GM18498 (cell line): ENCODE measurements at regions not wholly inside any gene's neighbourhood (a gene's known extent, or its start where the extent isn't known, plus 50 kb on each side); places are given as distances from the start of the nearest gene placed in this dataset.
A peak's percentile ranks its signal among the peaks of the same experiment; 100 is the strongest.

Experiments used
- ATAC-seq: cut with Tn5 transposase; IDR thresholded peaks from one replicate; pipeline ENCODE4 v1.9.1; 2021; ENCODE audit warnings: mild to moderate bottlenecking, moderate library complexity; ENCODE audit not compliant: unreplicated experiment

GRCh38 chr13:80237646-80238045 lies 103.3 kb downstream of the SPRY2 start:
- ATAC-seq, result no peak

- peak; percentile 8 for ATAC-seq
Measured at GRCh38 chr13:80235967-80236302, 105.0 kb downstream of the SPRY2 start.

GRCh38 chr13:80235166-80235966 lies 105.6 kb downstream of the SPRY2 start:
- ATAC-seq, result peak; percentile 78

GRCh38 chr13:80227645-80228044 lies 113.3 kb downstream of the SPRY2 start:
- ATAC-seq, result no peak

- ATAC-seq, result no peak
Measured at GRCh38 chr13:80226645-80227044, 114.3 kb downstream of the SPRY2 start.

GRCh38 chr13:80224468-80224867 lies 116.5 kb downstream of the SPRY2 start:
- no peak for ATAC-seq

GRCh38 chr13:80217614-80218456 lies 123.1 kb downstream of the SPRY2 start:
- no peak for ATAC-seq

GRCh38 chr13:80215368-80215767 lies 125.6 kb downstream of the SPRY2 start:
- no peak for ATAC-seq

GRCh38 chr13:80214521-80214991 lies 126.4 kb downstream of the SPRY2 start:
- no peak for ATAC-seq

- ATAC-seq, result no peak
Measured at GRCh38 chr13:80214050-80214449, 126.9 kb downstream of the SPRY2 start.

GRCh38 chr13:80213201-80213600 lies 127.7 kb downstream of the SPRY2 start:
- ATAC-seq, result no peak

GRCh38 chr13:80211566-80211965 lies 129.4 kb downstream of the SPRY2 start:
- ATAC-seq, result no peak

GRCh38 chr13:80204642-80205041 lies 136.3 kb downstream of the SPRY2 start:
- no peak for ATAC-seq

GRCh38 chr13:80203496-80203895 lies 137.4 kb downstream of the SPRY2 start:
- no peak for ATAC-seq

- ATAC-seq, result no peak
Measured at GRCh38 chr13:80201694-80202468, 139.0 kb downstream of the SPRY2 start.

GRCh38 chr13:80199585-80200292 lies 141.2 kb downstream of the SPRY2 start:
- ATAC-seq, result no peak

GRCh38 chr13:80199067-80199466 lies 141.9 kb downstream of the SPRY2 start:
- ATAC-seq, result no peak

- ATAC-seq, result no peak
Measured at GRCh38 chr13:80196756-80197155, 144.2 kb downstream of the SPRY2 start.

GRCh38 chr13:80195649-80196048 lies 145.3 kb downstream of the SPRY2 start:
- no peak for ATAC-seq

GRCh38 chr13:80189889-80190597 lies 150.9 kb downstream of the SPRY2 start:
- no peak for ATAC-seq
